Panc1 (cell line): ENCODE measurements at regions not wholly inside any gene's neighbourhood (a gene's known extent, or its start where the extent isn't known, plus 50 kb on each side); places are given as distances from the start of the nearest gene placed in this dataset.

Experiments used
- ATAC-seq: fragments of 200-7000 bp; cut with Tn5 transposase; 2 replicates; pipeline ENCODE4 v1.9.1; 2020; ENCODE audit warnings: mild to moderate bottlenecking, moderate library complexity
- BruUV-seq: library from RNA; stranded (reverse); fragments of 400-500 nt; replicated peaks from 2 replicates; lab custom pipeline; 2021; lab: Mats Ljungman, UMichigan
- CTCF ChIA-PET: fragments of 300-600 bp; sonication (Branson Sonifier 250); formaldehyde crosslinking; loops from one replicate; lab custom pipeline; 2022; ENCODE audit warnings: antibody characterized with exemption; lab: Charles Lee
- POLR2A ChIA-PET: fragments of 300-600 bp; sonication (Branson Sonifier 250); formaldehyde crosslinking; loops from one replicate; lab custom pipeline; 2022; ENCODE audit warnings: antibody characterized with exemption; lab: Charles Lee
- DNase-seq: peaks from one replicate; pipeline ENCODE4 v3.0.0-alpha.2; 2010; ENCODE audit warnings: low read depth, low spot score
- H3K27ac ChIP-seq: 2 replicates; pipeline ENCODE4 v1.5.1; 2011; ENCODE audit warnings: mild to moderate bottlenecking, low read length, inconsistent platforms
- H3K27me3 ChIP-seq: fragments of 200-500 bp; sonication (Bioruptor generic); 2 replicates; pipeline ENCODE4 v1.6.0; 2014; ENCODE audit warnings: low read length, inconsistent platforms; ENCODE audit not compliant: control insufficient read depth, insufficient read depth
- H3K36me3 ChIP-seq: fragments of 200-500 bp; sonication (Bioruptor generic); 2 replicates; pipeline ENCODE4 v1.5.1; 2014; ENCODE audit warnings: inconsistent platforms, mild to moderate bottlenecking, low read length, moderate library complexity; ENCODE audit not compliant: control insufficient read depth, insufficient read depth
- H3K4me1 ChIP-seq: 2 replicates; pipeline ENCODE4 v1.5.1; 2011; ENCODE audit warnings: inconsistent platforms, mild to moderate bottlenecking, low read length, moderate library complexity; ENCODE audit not compliant: control insufficient read depth, insufficient read depth
- H3K4me3 ChIP-seq, 2 experiments: 2 replicates each; pipeline ENCODE4 v1.5.1; 2011 to 2012; ENCODE audit warnings: low read depth in 2 of 2, low read length in 2 of 2, mild to moderate bottlenecking in 2 of 2, inconsistent platforms in 1 of 2, moderate library complexity in 1 of 2
- H3K9me3 ChIP-seq: fragments of 200-500 bp; sonication (Bioruptor generic); 2 replicates; pipeline ENCODE4 v1.5.1; 2014; ENCODE audit warnings: low read depth, mild to moderate bottlenecking, inconsistent platforms, low read length, moderate library complexity; ENCODE audit not compliant: control insufficient read depth, insufficient read depth
- POLR2AphosphoS5 ChIP-seq: IDR thresholded peaks from 2 replicates; pipeline ENCODE4 v1.6.1; 2012; ENCODE audit warnings: mild to moderate bottlenecking, low read depth, low read length, moderate library complexity
- SIN3A ChIP-seq: IDR thresholded peaks from 2 replicates; pipeline ENCODE4 v1.6.1; 2012; ENCODE audit warnings: low read depth, mild to moderate bottlenecking, low read length, moderate library complexity, borderline replicate concordance; ENCODE audit not compliant: insufficient read depth
- TCF7L2 ChIP-seq: IDR thresholded peaks from 2 replicates; pipeline ENCODE4 v1.6.1; 2011; ENCODE audit warnings: mild to moderate bottlenecking, low read depth, low read length, inconsistent platforms
- in situ Hi-C: cut with HindIII; loops from 2 replicates; pipeline ENCODE4 v1.10.0; 2016; ENCODE audit warnings: low sequenced_read_pairs, low pct_unique_long_range_greater_than_20kb
- intact Hi-C: fragments of 100-400 bp; cut with micrococcal nuclease; formaldehyde crosslinking; loops from one replicate; pipeline ENCODE4 v1.10.0; 2022; ENCODE audit not compliant: unreplicated experiment
- TF ChIP-seq, protein P1 (sequence below), 2 experiments: IDR thresholded peaks; 2 replicates each; pipeline ENCODE4 v1.6.1; 2011 to 2012; ENCODE audit warnings: low read depth in 2 of 2, control low read depth in 1 of 2, low read length in 1 of 2, mild to moderate bottlenecking in 1 of 2, moderate library complexity in 1 of 2; ENCODE audit not compliant: insufficient read depth in 1 of 2
- TF ChIP-seq, protein P2 (sequence below): fragments of 450-650 bp; IDR thresholded peaks from 2 replicates; pipeline ENCODE4 v1.5.1; 2017; ENCODE audit warnings: mild to moderate bottlenecking

DNA sequence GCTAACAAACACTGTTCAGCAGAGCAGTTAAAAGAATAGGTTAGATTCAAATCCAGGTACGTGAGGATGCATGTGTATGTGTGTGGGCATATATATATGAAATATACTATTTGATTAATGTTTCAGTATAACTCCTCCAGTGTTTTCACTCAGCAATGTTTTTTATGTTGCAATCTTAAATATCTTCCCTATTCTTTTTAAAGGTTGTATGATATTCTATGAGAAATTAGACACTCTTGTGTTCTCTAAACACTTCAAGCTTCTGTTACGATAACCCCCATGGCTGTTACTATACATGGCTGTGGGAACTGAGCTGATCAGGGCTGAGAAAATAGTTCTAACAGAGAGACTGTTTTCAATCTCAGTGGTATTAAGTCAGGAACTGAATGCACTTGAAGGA lies 421.0 kb downstream of the CBLN4 start:
- DNase-seq (no peak), ATAC-seq (no peak)
- Histone ChIP-seq H3K27me3 (no peaks in the 10 kb centered on the region), H3K36me3 (no peaks in the 10 kb centered on the region), H3K4me1 (no peaks in the 10 kb centered on the region), H3K4me3 (no peak overlapping the region), H3K9me3 (no peaks in the 10 kb centered on the region), H3K27ac (no peak overlapping the region)
- in situ Hi-C loops, result no loop called here
- no TSS peak for BruUV-seq
- CTCF ChIA-PET, result no interaction called here
- POLR2A ChIA-PET, result no interaction called here
- TF ChIP-seq POLR2AphosphoS5, result no peak
- TF ChIP-seq, protein P1, sequence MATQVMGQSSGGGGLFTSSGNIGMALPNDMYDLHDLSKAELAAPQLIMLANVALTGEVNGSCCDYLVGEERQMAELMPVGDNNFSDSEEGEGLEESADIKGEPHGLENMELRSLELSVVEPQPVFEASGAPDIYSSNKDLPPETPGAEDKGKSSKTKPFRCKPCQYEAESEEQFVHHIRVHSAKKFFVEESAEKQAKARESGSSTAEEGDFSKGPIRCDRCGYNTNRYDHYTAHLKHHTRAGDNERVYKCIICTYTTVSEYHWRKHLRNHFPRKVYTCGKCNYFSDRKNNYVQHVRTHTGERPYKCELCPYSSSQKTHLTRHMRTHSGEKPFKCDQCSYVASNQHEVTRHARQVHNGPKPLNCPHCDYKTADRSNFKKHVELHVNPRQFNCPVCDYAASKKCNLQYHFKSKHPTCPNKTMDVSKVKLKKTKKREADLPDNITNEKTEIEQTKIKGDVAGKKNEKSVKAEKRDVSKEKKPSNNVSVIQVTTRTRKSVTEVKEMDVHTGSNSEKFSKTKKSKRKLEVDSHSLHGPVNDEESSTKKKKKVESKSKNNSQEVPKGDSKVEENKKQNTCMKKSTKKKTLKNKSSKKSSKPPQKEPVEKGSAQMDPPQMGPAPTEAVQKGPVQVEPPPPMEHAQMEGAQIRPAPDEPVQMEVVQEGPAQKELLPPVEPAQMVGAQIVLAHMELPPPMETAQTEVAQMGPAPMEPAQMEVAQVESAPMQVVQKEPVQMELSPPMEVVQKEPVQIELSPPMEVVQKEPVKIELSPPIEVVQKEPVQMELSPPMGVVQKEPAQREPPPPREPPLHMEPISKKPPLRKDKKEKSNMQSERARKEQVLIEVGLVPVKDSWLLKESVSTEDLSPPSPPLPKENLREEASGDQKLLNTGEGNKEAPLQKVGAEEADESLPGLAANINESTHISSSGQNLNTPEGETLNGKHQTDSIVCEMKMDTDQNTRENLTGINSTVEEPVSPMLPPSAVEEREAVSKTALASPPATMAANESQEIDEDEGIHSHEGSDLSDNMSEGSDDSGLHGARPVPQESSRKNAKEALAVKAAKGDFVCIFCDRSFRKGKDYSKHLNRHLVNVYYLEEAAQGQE (IDR thresholded peaks at IDR 0.05; ENCODE audit: insufficient read depth in 1 of 2, low read depth in 2 of 2, low read length in 1 of 2), result no peak
- no peak for TF ChIP-seq SIN3A
- TF ChIP-seq, protein P2, sequence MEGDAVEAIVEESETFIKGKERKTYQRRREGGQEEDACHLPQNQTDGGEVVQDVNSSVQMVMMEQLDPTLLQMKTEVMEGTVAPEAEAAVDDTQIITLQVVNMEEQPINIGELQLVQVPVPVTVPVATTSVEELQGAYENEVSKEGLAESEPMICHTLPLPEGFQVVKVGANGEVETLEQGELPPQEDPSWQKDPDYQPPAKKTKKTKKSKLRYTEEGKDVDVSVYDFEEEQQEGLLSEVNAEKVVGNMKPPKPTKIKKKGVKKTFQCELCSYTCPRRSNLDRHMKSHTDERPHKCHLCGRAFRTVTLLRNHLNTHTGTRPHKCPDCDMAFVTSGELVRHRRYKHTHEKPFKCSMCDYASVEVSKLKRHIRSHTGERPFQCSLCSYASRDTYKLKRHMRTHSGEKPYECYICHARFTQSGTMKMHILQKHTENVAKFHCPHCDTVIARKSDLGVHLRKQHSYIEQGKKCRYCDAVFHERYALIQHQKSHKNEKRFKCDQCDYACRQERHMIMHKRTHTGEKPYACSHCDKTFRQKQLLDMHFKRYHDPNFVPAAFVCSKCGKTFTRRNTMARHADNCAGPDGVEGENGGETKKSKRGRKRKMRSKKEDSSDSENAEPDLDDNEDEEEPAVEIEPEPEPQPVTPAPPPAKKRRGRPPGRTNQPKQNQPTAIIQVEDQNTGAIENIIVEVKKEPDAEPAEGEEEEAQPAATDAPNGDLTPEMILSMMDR, result no peak
- no peak for TF ChIP-seq TCF7L2
- intact Hi-C loops, result no loop called here

DNA sequence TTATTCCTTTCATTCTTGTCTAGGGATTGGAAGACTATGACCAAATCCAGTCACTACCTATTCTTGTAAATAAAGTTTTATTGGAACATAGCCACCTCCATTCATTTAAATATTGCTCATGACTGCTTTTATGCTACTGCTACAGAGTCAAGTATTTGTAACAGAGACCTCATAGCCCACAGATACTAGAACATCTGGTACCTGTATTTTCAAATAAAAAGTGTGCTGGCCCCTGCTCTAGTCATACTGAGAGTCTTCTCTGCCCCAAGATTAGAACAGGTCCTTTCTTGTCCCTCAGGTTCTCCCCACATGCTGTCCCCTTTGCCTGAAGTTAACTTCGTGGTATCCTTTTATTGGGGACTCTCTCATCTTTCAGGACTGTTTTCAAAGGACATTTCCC lies 422.3 kb downstream of the CBLN4 start:
- no peaks in the 10 kb centered on the region for H3K4me1 ChIP-seq
- H3K36me3 ChIP-seq, result no peaks in the 10 kb centered on the region
- no peak for DNase-seq
- no peak overlapping the region for H3K4me3 ChIP-seq
- no TSS peak for BruUV-seq
- intact Hi-C loops (no loop called here), in situ Hi-C loops (no loop called here)
- TF ChIP-seq SIN3A, result no peak
- no peak for TF ChIP-seq POLR2AphosphoS5
- TF ChIP-seq, protein P2, result no peak
- TF ChIP-seq, protein P1 (IDR thresholded peaks at IDR 0.05; ENCODE audit: insufficient read depth in 1 of 2, low read depth in 2 of 2, low read length in 1 of 2), result no peak
- no peak for TF ChIP-seq TCF7L2
- no peak overlapping the region for H3K27ac ChIP-seq
- no peak for ATAC-seq
- CTCF ChIA-PET, result no interaction called here
- H3K27me3 ChIP-seq, result no peaks in the 10 kb centered on the region
- POLR2A ChIA-PET, result no interaction called here
- no peaks in the 10 kb centered on the region for H3K9me3 ChIP-seq
